Breast epithelium (tissue), 4 donors: ENCODE measurements at regions not wholly inside any gene's neighbourhood (a gene's known extent, or its start where the extent isn't known, plus 50 kb on each side); places are given as distances from the start of the nearest gene placed in this dataset.

Experiments used
- DNase-seq, 2 donors: peaks; one replicate each; pipeline ENCODE4 v3.0.0-alpha.2; 2019; ENCODE audit warnings: low spot score in 2 of 2
- H3K27ac ChIP-seq, 2 donors: fragments of 200-600 bp; sonication (generic) in 1 of 2; one replicate each; pipeline ENCODE4 v1.5.1; 2016 to 2019; ENCODE audit warnings: mild to moderate bottlenecking in 1 of 2
- H3K27me3 ChIP-seq, 2 donors: fragments of 200-600 bp; sonication (generic) in 1 of 2; one replicate each; pipeline versions ENCODE4 v1.5.1 to v1.6.0; 2017 to 2019; ENCODE audit warnings: control low read depth in 1 of 2, mild to moderate bottlenecking in 1 of 2
- H3K36me3 ChIP-seq: fragments of 200-600 bp; one replicate; pipeline ENCODE4 v1.5.1; 2019
- H3K4me1 ChIP-seq, 2 donors: fragments of 200-600 bp; sonication (generic); one replicate each; pipeline ENCODE4 v1.5.1; 2016 to 2019; ENCODE audit warnings: control low read depth in 1 of 2
- H3K4me3 ChIP-seq, 3 donors: fragments of 200-600 bp; sonication (generic); 1 replicate in 2 of 3; 2 replicates in 1 of 3; pipeline ENCODE4 v1.5.1; 2016 to 2019; ENCODE audit warnings: mild to moderate bottlenecking in 3 of 3, moderate library complexity in 2 of 3
- H3K9me3 ChIP-seq, 2 donors: fragments of 200-600 bp; sonication (generic) in 1 of 2; one replicate each; pipeline ENCODE4 v1.5.1; 2016 to 2019; ENCODE audit warnings: control low read depth in 1 of 2
- CTCF ChIP-seq, 3 donors: fragments of 450-650 bp; IDR thresholded peaks; one replicate each; pipeline ENCODE4 v1.5.1; 2016 to 2017; ENCODE audit warnings: antibody characterized with exemption in 3 of 3, mild to moderate bottlenecking in 3 of 3, moderate library complexity in 3 of 3
- POLR2A ChIP-seq: fragments of 450-650 bp; IDR thresholded peaks from one replicate; pipeline ENCODE4 v1.6.1; 2016; ENCODE audit warnings: antibody characterized with exemption, mild to moderate bottlenecking, moderate library complexity
- POLR2AphosphoS5 ChIP-seq, 3 donors: sonication (generic); formaldehyde crosslinking; IDR thresholded peaks; one replicate each; pipeline ENCODE4 v1.6.1; 2017; ENCODE audit warnings: antibody characterized with exemption in 3 of 3
- intact Hi-C: fragments of 100-400 bp; cut with DNase I; formaldehyde crosslinking; loops from one replicate; pipeline ENCODE4 v1.15.1; 2023; ENCODE audit warnings: low total_unique reads

- Histone ChIP-seq H3K9me3 (peaks cover 0 to 6% of the 10 kb centered on the region in 2 donors), H3K4me3 (no peak overlapping the region), H3K27me3 (no peaks in the 10 kb centered on the region), H3K4me1 (no peaks in the 10 kb centered on the region), H3K27ac (no peak overlapping the region), H3K36me3 (no peaks in the 10 kb centered on the region)
- intact Hi-C loops, result no loop called here
- TF ChIP-seq POLR2AphosphoS5 (IDR thresholded peaks at IDR 0.05) (no peak), CTCF (IDR thresholded peaks at IDR 0.05) (no peak), POLR2A (no peak)
- DNase-seq, result no peak
Observed at GRCh38 chr3:110139048-110139447, 801.7 kb upstream of the DPPA4 start.

GRCh38 chr3:110139821-110140220 is 802.5 kb upstream of the DPPA4 start:
- no peaks in the 10 kb centered on the region for H3K36me3 ChIP-seq
- intact Hi-C loops, result no loop called here
- no peaks in the 10 kb centered on the region for H3K27me3 ChIP-seq
- no peaks in the 10 kb centered on the region for H3K4me1 ChIP-seq
- no peak for DNase-seq
- no peak overlapping the region for H3K4me3 ChIP-seq
- peaks cover 0 to 6% of the 10 kb centered on the region in 2 donors for H3K9me3 ChIP-seq
- H3K27ac ChIP-seq, result no peak overlapping the region
- TF ChIP-seq POLR2AphosphoS5 (IDR thresholded peaks at IDR 0.05), result no peak
- TF ChIP-seq CTCF (IDR thresholded peaks at IDR 0.05), result no peak
- no peak for TF ChIP-seq POLR2A

GRCh38 chr3:110149763-110150162 is 812.4 kb upstream of the DPPA4 start:
- intact Hi-C loops, result no loop called here

GRCh38 chr3:110157221-110157620 is 819.9 kb upstream of the DPPA4 start:
- no peak for DNase-seq
- no peaks in the 10 kb centered on the region for H3K4me1 ChIP-seq
- no peak overlapping the region for H3K4me3 ChIP-seq
- intact Hi-C loops, result no loop called here
- H3K9me3 ChIP-seq, result no peaks in the 10 kb centered on the region
- no peaks in the 10 kb centered on the region for H3K36me3 ChIP-seq
- no peaks in the 10 kb centered on the region for H3K27me3 ChIP-seq
- H3K27ac ChIP-seq, result no peak overlapping the region
- no peak for TF ChIP-seq POLR2AphosphoS5 (IDR thresholded peaks at IDR 0.05)
- TF ChIP-seq CTCF (IDR thresholded peaks at IDR 0.05), result no peak
- no peak for TF ChIP-seq POLR2A

More at GRCh38 chr3:110149763-110150162, 812.4 kb upstream of the DPPA4 start:
- Histone ChIP-seq H3K4me1 (no peaks in the 10 kb centered on the region), H3K27ac (no peak overlapping the region), H3K9me3 (no peaks in the 10 kb centered on the region), H3K4me3 (no peak overlapping the region), H3K27me3 (no peaks in the 10 kb centered on the region), H3K36me3 (no peaks in the 10 kb centered on the region)
- DNase-seq, result no peak
- TF ChIP-seq POLR2A, result no peak
- TF ChIP-seq CTCF (IDR thresholded peaks at IDR 0.05), result no peak
- no peak for TF ChIP-seq POLR2AphosphoS5 (IDR thresholded peaks at IDR 0.05)

- no peak overlapping the region for H3K4me3 ChIP-seq
- intact Hi-C loops, result no loop called here
- no peaks in the 10 kb centered on the region for H3K9me3 ChIP-seq
- TF ChIP-seq CTCF (IDR thresholded peaks at IDR 0.05), result no peak
- no peak for TF ChIP-seq POLR2A
- no peak for TF ChIP-seq POLR2AphosphoS5 (IDR thresholded peaks at IDR 0.05)
- H3K4me1 ChIP-seq, result no peaks in the 10 kb centered on the region
- no peak overlapping the region for H3K27ac ChIP-seq
- no peaks in the 10 kb centered on the region for H3K36me3 ChIP-seq
- H3K27me3 ChIP-seq, result no peaks in the 10 kb centered on the region
- no peak for DNase-seq
Observed at GRCh38 chr3:110164632-110165369, 827.5 kb upstream of the DPPA4 start.
